NCI-H1048 (cell line): ENCODE measurements at regions not wholly inside any gene's neighbourhood (a gene's known extent, or its start where the extent isn't known, plus 50 kb on each side); places are given as distances from the start of the nearest gene placed in this dataset.
"Not testable (repeated sequence)": the region's sequence is repeated elsewhere in the genome, so short reads cannot be mapped to it uniquely, and the experiment has no call there.

Experiments
- DNase-seq: peaks from one replicate; lab custom pipeline; 2025; lab: John Stamatoyannopoulos, UW

GRCh38 chrX:55142206-55142918 is 53.5 kb downstream of the PAGE2 start:
- no peak for DNase-seq

- DNase-seq: no peak
Measured at GRCh38 chrX:55142919-55143310, 54.1 kb downstream of the PAGE2 start.

- no peak for DNase-seq
Measured at GRCh38 chrX:55143621-55144020, 54.8 kb downstream of the PAGE2 start.

- no peak for DNase-seq
Measured at GRCh38 chrX:55144697-55145096, 55.9 kb downstream of the PAGE2 start.

GRCh38 chrX:55149242-55149641 is 60.4 kb downstream of the PAGE2 start:
- no peak for DNase-seq

- DNase-seq: no peak
Measured at GRCh38 chrX:55151199-55151598, 62.4 kb downstream of the PAGE2 start.

GRCh38 chrX:55159551-55159950 is 60.6 kb upstream of the PAGE5 start:
- no peak for DNase-seq

- DNase-seq: peak; percentile 28
Measured at GRCh38 chrX:55160685-55161552, 59.2 kb upstream of the PAGE5 start.

GRCh38 chrX:55161581-55161980 is 58.6 kb upstream of the PAGE5 start:
- no peak for DNase-seq

GRCh38 chrX:55163171-55163570 is 57.0 kb upstream of the PAGE5 start:
- DNase-seq: no peak

- DNase-seq: not testable (repeated sequence)
Measured at GRCh38 chrX:55165026-55165425, 55.1 kb upstream of the PAGE5 start.

- DNase-seq: no peak
Measured at GRCh38 chrX:55167124-55167803, 52.9 kb upstream of the PAGE5 start.

- no peak for DNase-seq
Measured at GRCh38 chrX:55167901-55168300, 52.2 kb upstream of the PAGE5 start.

- DNase-seq: no peak
Measured at GRCh38 chrX:55169782-55170181, 50.4 kb upstream of the PAGE5 start.
